CD4-positive, alpha-beta T cell treated with Interleukin-17A for 4 hours (primary cell): ENCODE measurements at regions not wholly inside any gene's neighbourhood (a gene's known extent, or its start where the extent isn't known, plus 50 kb on each side); places are given as distances from the start of the nearest gene placed in this dataset.

Source experiments
- DNase-seq: peaks from one replicate; pipeline ENCODE4 v3.0.0-alpha.2; 2020; ENCODE audit warnings: mixed read lengths

DNA sequence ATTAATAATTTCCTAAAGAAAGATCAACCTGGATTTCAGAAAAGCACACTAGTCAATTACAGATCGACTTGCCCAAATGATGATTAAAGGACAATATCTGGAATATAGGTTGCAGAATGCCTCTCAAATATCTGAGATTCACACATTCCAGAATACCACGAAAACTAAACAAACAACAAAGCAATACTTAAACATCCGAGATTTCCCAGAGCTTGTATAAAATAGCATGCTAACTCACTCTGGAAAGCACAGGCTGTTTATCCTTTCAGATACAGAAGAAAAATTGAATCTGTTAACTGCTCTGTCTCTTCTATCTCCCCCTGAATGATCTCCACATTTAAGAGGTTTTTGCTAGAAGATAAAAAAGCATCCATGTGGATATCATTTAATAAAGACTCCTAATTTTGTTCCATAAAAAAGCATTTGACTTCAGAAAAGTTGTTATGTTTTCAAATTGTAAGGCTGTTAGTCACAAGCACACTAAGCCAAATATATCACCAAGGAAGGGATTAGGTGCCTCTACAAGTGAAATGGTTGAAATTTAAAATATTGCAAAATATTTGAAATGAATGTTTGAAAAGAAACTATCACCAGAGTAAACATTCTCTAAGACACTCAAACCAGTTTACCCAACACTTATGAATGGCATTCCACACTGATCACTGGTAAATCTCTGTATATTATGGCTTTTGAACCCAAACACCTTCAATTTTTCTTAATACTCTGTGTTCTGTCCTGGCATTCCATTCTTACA, 865.1 kb upstream of the ADAMTS5 start:
- DNase-seq: no peak

DNA sequence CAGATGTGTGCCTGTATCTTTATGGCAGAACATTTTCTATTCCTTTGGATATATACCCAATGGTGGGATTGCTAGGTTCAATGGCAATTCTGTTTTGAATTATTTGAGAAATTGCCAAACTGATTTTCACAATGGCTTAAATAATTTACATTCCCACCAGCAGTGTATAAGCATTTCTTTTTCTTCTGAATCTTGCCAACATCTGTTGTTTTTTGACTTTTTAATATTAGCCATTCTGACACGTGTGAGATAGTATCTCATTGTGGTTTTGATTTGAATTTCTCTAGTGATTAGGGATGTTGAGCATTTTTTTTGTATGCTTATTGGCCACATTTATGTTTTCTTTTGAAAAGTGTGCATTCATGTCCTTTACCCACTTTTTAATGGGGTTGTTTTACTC, 864.3 kb upstream of the ADAMTS5 start:
- no peak for DNase-seq

DNA sequence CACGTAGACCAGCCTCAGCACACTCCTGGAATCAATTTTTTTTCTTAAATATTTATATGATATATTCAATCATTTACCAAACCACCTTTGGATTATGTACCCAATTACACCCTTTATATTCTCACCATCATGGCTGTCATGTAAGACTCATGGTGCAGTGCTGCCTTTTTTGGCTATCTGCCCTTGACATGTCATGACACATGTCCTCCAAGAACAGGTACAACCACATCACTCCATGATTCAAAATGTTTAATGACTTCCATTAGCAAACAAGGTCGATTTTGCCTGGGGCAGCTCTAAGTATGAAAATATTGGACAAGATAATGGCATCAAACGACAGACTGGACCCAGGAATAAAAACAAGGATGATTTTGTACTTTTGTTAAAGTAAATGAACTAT, 861.1 kb upstream of the ADAMTS5 start:
- no peak for DNase-seq

DNA sequence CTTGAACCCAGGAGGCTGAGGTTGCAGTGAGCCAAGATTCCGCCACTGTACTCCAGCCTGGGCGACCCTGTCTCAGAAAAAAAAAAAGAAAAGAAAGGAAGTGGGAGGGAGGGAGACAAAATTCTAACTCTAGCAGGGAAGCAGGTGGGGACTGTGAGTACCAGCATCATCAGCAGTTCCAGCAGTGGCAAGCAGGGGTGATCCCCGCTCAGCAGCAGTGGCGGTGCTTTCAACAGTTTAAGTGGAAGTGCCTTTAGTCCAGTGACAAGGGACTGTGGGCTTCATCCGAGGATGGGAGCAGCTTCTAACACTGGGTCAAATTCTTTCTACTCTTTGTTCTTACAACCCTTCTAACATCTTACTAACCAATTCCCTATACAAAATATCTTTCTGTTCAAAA, 858.1 kb upstream of the ADAMTS5 start:
- DNase-seq: no peak

DNA sequence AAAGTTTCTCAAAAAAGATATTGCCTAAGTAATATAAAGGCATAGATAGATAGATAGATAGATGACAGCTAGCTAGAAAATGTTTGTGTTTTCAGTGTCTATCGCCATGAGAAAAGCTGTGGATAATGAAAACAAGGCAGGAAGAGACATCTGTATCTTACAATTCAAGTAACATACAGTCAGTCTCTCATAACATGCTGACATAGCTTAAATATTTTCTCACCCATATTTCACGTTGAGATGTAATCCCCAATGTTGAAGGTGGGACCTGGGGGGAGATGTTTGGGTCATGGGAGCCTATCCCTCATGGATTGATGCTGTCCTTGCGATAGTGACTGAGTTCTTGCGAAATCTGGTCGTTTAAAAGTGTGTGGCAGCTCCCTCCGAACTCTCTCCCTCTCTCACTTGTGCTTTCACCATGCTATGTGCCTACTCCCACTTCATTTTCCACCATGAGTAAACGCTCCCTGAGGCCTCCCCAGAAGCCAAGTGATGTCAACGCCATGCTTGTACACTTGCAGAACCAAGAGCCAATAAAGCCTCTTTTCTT, 856.8 kb upstream of the ADAMTS5 start:
- no peak for DNase-seq

DNA sequence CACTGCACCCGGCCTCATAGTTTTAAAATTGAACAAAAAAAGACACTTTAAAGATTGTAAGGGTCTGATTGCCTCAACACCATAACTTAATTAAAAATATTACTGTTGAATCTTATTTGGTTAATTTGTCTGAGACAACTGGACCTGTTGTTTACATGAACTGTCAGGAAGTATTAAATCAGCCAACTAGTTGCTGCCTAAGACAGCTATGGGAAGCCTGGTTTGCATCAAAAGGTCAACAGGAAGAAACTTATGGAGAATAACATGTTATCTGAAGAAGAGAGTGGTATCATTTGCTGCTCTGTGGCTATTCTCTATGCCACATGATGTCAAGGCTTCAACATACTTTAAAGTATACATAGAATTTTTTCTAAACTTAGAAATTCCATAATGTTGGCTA, 853.5 kb upstream of the ADAMTS5 start:
- no peak for DNase-seq

DNA sequence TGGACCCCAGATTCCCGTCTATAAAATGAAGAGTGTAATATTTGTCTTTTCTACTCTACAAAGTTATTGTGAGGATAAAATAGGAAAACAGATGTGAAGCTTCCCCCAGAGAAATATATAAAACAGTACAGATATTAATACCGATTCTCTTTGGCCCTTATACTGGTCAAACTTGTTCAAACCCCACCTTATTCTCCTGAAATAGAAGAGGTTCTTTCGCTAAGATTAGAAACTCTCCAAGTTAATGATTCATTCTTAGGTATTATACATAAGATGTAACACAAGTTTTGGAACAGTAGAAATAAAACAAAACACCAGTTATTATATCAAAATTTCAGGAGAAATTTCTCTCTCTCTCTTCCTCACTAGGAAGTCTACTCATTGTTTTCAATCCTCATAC, 852.4 kb upstream of the ADAMTS5 start:
- DNase-seq: no peak

DNA sequence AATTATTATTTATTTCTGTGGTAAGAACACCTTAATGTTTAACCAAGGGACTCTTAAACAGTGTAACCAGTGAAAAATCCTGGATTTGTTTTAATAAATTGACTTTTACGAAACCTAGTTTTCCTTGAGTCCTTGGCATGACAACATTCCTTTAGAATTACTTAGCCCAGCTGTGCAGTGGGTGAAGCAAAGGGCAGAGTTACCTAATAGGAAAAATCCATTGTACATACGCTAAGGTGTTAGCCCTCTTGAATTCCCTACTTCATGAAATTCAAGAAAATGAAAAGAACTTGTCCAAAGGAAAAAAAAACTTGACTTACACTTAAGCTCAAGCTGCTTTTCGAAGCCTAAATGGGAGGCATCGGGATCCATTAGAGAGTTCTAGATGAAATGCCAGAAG, 852.0 kb upstream of the ADAMTS5 start:
- DNase-seq: no peak

DNA sequence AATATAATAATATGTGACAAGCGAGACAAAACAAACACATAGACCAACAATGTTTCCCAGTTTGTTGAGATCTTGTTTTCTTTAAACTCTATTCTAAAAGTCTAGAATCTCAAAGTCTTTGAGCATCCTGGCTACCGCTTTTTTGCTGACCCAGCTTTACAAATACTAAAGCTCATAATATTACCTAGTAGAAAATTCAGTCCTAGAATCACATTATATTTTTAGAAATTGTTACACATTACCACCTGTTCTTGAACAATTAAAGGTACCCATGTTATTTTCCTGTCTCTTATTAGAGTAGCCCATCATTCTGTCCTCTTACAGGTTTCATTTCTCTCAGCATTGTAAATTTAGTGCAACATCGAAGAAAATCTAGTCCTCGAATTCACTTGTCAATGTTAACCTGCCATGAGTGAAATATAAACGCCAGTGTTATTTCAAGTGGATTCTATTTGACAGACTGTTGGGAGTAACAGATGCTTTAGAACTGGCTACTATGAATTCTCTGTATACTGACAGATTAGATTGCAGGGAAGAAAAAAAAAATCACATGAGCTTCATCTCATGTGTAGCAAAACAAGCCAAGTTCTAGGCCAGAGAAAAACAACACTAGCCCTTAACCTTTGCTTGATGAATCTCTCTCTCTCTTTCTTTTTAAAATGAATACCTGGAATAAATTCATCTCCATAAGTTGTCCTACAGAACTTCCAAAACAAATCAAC, 851.2 kb upstream of the ADAMTS5 start:
- no peak for DNase-seq

DNA sequence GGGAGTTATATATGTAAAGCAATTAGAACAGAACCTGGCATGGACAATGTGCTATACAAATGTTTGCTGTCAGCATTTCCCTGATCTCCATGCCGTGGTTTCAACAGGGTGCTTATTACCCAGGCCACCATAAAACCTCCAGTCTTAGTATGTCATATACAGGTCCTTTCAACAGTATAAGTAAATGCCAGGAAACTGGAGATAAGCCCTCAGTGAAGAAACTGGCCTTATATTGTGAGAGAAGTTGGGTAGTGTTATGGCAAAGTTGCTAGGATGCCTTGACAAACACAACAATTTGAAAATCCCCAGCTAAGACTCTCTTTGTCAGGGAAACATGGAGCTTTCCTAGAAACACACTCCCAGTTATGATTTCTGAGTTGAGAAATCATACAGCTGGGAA, 850.2 kb upstream of the ADAMTS5 start:
- no peak for DNase-seq

DNA sequence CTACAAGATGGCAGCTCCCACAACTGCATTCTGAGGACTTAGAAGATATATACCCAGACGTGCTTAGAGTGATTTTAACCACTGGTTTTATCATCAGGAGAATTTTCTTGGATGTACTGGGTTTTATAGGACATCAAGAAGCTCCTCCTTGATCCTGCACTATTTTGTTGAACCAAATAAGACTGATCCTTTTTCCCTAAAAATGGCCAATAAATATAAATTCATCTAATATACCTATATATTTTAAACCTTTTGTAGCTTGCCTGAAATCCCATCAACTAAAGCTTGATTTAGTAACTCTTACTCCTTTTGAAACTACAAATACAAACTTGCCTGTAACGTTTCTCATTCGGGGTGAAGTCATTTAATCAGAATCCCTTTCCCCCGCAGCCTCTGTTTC, 849.4 kb upstream of the ADAMTS5 start:
- DNase-seq: no peak

DNA sequence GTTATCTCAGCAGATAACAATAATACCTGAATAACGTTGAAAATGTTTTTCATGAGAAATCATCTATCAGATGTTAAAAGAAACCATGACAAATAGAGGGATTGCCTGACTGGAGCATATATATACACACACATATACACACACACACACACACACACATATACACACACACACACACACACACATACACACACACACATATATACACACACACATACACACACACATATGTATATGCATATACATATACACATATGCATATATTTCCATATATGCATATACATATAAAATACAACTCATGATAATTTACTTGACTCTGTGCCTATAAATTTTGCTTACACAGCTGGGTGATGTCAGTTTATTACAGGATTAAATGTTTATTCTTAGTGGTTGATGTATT, 847.3 kb upstream of the ADAMTS5 start:
- DNase-seq: no peak

DNA sequence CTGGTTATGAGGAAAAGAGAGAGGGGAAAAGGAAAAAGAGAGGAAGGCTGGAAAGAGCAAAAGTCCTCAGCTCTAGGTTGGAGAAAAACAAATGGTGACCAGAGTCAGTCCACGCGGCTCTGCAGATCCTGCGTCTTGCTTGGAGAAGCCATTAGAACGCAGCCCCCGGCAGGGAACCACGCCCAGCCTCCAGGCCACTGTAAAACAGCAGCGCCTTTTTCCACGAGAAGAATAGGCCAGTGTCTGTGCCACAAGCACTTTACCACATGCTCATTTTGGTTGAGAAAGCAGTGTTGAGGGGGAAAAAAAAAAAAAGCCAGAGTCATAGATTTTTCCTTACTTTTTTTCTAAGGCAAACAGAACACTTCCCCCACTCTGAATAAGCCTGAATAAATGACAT, 846.9 kb upstream of the ADAMTS5 start:
- no peak for DNase-seq

DNA sequence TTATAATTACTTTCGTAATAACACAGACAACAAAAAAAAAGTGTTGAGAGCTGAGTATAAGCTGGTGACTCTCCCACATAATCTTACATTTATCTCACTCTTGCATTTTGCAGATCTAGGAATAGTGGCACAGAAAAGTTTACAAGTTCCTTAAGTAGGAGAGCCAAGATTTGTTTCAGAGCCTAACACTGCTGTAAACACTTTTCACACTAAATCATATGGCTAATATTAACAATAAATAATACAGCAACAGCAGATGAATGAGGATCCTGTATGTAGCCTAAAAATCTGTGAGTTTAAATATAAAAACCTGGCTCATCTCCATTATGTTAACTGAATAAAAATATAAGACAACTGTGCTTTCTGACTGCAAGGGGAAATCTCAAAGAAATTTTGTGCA, 846.5 kb upstream of the ADAMTS5 start:
- no peak for DNase-seq

DNA sequence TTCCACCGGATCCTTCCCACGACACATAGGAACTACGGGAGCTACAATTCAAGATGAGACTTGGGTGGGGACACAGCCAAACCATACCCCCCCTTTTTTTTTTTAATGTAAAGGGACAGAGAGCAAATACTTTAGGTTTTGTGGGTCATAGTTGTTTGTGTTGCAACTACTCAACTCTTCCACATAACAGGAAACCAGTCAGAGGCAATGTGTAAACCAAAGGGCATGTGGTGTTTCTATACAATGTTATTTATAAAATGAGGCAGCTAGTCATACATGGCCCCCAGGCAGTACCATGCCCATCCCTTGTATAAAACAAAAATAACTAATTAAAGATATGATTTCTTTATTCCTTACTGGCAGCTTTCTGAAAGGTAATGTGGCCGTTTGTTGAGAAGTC, 845.4 kb upstream of the ADAMTS5 start:
- DNase-seq: no peak

DNA sequence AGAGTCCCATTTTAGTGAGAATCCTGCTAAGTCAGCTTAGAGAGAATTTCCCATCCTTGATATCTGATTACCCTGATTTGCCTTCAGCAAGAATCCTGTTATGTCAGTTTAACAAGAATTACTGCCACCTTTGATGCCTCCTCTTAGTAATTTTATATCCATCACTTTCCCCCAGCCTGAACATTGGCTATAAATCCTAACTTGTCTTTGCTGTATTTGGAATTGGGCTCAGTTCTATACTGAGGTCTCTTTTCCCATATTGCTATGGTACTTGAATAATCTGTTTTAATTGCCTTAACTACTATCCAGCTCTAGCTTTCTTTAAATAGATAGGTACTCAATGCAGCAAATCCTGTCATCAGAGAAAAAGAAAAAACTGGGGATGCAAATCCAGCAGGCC, 842.0 kb upstream of the ADAMTS5 start:
- no peak for DNase-seq

DNA sequence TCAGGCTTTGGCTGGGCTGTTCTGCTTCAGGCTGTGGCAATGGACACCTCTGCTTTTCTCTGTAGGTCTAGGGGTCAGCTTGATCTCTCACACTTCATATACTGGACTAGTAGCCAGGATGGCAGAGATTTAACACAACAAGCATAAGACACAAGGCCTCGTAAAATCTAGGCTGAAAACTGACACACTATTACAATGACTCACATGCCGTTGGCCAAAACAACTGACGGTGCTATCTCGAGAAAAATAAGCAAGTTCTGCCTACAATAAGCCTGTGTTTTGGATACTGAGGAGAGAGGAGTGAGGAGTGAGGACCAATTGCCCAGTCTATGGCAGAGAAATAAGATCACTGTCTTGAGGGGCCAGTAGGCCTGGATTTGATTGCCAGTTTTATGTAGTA, 840.7 kb upstream of the ADAMTS5 start:
- DNase-seq: no peak

DNA sequence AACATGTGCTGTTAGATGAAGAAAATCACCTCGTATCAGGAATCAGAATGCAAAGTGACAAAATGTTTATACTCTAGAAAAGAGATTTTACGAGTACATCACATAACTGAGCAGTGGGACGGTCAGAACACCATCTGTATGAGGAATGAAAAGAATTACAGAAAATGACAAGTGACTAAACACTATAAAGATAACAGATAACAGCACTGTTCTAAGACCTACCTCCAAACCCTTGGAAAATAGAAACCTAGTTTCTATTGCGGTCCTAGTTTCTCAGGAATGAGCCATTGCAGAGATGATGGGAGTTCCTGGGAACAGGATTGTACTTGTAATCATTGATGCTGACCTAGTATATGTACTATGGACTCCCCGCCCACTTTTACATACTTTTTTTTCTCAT, 839.4 kb upstream of the ADAMTS5 start:
- DNase-seq: no peak

DNA sequence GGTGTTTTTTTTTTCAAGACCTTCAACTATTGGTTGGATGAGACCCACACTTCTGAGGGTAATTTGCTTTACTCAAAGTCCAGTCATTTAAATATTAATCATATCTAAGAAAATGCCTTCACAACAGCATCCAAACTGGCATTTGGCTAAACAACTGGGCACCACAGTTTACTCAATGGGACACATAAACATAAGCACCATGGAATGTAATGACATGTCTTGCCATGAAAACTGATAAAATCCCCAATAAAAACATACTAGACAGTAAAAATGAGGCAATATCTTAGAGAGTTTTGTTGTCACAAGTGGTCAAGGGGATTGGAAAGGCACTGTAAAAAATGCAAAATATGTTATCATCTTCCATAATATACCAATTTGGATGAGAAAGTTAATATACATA, 838.8 kb upstream of the ADAMTS5 start:
- no peak for DNase-seq

DNA sequence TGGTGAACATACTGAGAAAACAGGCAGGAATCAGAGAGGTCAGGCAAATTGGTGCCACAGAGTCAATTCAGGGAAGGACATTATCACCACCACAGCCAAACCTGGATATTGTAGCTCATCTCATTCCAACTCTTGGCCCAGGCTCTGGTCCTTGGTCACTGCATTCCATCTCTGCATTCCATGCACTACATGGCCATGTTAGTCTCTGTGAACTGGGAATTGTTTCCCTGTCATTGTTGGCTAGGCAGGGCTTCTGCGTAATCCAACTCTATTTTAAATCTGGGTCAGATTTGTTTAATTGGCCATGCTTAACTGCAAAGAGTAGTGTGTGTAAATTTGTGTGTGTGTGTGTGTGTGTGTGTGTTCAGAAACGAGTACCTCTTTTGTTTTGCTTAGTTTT, 837.6 kb upstream of the ADAMTS5 start:
- no peak for DNase-seq

DNA sequence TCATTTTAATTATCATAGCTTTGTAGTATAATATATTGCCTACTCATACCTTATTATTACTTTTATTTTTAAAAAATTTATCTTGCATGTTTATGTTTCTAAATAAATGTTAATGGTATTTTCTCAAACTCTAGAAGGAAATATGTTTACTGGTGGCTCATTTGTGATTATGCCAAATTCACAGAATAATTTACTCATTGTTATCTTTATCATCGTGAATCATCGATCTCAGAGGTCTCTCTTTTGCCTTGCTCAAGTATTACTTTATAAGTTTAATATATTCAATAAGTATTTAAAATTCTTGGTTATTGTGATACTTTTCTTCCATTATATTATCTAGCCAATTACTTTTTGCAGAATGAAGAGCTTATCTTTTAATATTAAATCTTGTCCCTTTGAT, 836.7 kb upstream of the ADAMTS5 start:
- no peak for DNase-seq

DNA sequence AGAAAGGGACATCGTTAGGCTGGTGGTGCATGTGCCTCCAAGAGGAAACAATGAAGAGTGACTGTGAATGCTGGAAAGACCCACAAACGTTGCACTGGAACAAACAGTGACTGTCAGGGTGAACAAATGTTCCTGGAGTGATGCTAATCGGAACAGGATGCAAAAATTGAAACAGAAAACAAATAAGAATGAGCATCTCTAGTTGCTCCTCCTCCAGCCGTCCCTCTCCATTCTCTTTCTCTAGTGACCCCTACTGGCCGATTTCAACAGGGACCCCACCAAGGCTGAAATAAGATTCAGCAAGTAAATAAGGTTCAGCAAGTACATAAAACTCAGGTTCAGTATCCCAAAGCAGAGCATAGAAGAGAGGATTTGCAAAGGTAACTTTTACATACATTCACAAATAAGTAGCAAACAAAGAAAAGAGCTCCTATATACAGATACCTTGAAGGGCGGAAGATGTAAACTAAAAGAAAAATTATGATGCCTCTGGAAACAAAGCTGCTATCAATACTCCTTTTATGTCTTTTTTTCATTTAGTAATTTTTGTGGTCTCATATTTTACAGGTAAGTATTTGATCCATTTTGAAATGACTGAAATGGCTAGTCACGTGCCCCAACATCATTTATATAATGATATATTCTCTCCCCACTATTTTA, 836.1 kb upstream of the ADAMTS5 start:
- DNase-seq: no peak

DNA sequence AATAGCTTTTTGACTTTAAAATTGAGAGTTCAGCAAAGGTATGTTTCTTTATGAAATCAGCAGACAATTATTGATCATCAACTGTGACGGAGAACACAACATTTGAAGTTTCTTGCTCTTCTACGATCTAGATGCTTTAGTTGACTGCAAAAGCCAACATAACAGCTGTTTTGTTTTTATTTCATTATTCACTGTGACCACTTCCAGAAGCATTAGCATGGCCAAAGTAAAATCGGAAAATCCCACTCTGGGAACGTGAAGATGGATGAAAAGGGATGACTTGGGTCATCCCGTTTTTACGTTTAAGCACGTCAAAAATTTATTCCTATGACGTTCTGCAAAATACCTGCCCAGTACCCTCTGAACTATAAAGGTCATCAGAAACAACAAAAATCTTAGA, 833.0 kb upstream of the ADAMTS5 start:
- DNase-seq: no peak

DNA sequence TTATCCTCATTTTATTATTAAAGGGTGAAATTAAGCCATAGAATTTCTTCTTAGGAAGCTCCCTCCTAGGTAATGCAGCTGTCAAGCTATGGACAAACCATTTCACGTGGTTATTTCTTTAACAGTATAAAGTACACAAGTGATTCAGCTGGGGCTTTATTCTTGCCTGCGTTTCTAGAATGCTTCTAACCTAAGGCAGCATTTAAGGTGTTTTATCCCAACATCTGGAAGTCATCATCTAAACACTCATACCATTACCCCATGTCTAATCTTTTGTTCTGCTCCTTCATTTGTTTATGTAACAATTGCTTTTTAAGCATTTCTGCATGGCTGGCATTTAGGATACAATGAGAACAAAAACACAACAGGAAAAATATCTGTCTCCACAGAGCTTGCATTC, 829.2 kb upstream of the ADAMTS5 start:
- DNase-seq: no peak
